Epithelial cell of proximal tubule (primary cell): ENCODE measurements at regions not wholly inside any gene's neighbourhood (a gene's known extent, or its start where the extent isn't known, plus 50 kb on each side); places are given as distances from the start of the nearest gene placed in this dataset.

Source experiments
- DNase-seq: peaks from one replicate; pipeline ENCODE4 v3.0.0-alpha.2; 2011; ENCODE audit warnings: low read depth
- H3K4me3 ChIP-seq: 2 replicates; pipeline ENCODE4 v1.5.1; 2011; ENCODE audit warnings: low read depth, mild to moderate bottlenecking, low read length
- TF ChIP-seq, protein P1 (sequence below): conservative IDR thresholded peaks from 2 replicates; pipeline ENCODE4 v1.5.1; 2012; ENCODE audit warnings: low read depth, mild to moderate bottlenecking, low read length

DNA sequence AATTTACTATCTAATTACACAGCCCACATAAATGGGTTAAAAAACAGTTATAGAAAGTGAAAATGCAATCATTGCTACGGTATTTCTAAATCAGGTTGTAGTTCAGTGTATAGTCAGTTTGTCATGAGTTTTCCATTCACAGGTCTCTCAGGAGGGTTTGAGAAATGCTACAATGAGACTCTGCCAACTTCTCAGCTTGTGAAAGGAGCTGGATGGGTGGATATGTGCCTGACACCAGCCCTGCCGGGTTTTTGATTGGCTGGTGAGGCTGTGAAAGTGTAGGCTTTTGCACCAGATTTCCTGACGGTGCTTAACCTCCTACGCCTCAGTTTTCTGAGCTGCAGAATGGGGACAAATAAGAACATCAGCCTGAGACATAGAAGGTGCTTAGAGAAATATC lies 102.6 kb upstream of the SMIM21 start:
- no peak overlapping the region for H3K4me3 ChIP-seq
- TF ChIP-seq, protein P1, sequence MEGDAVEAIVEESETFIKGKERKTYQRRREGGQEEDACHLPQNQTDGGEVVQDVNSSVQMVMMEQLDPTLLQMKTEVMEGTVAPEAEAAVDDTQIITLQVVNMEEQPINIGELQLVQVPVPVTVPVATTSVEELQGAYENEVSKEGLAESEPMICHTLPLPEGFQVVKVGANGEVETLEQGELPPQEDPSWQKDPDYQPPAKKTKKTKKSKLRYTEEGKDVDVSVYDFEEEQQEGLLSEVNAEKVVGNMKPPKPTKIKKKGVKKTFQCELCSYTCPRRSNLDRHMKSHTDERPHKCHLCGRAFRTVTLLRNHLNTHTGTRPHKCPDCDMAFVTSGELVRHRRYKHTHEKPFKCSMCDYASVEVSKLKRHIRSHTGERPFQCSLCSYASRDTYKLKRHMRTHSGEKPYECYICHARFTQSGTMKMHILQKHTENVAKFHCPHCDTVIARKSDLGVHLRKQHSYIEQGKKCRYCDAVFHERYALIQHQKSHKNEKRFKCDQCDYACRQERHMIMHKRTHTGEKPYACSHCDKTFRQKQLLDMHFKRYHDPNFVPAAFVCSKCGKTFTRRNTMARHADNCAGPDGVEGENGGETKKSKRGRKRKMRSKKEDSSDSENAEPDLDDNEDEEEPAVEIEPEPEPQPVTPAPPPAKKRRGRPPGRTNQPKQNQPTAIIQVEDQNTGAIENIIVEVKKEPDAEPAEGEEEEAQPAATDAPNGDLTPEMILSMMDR = no peak
- no peak for DNase-seq

- TF ChIP-seq, protein P1 = no peak
- no peak for DNase-seq
- H3K4me3 ChIP-seq = no peak overlapping the region
Measured at GRCh38 chr18:75529394-75529793, 101.9 kb upstream of the SMIM21 start.

GRCh38 chr18:75527848-75528685 lies 100.6 kb upstream of the SMIM21 start:
- H3K4me3 ChIP-seq = no peak overlapping the region
- DNase-seq = no peak
- TF ChIP-seq, protein P1 = no peak

DNA sequence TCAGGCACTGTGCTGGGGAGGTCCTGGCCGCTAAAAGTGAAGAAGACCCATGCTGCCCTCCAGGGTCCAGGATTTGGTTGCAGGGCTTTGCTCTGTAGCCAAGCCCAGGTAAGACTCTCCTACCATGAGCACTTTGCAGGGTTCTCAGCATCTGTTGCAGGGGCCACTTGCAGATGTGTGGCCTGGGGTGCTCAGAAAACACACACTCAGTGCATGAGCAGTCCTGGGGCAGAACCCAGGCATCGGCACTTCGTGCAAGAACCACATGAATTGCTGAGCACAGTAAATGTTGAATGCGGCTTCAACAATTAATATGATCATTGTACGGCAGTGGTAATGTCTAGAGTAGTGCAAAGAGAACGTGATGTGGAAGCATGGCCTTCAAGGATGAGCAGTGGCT lies 98.5 kb upstream of the SMIM21 start:
- TF ChIP-seq, protein P1 = no peak
- no peak for DNase-seq
- H3K4me3 ChIP-seq = no peak overlapping the region

DNA sequence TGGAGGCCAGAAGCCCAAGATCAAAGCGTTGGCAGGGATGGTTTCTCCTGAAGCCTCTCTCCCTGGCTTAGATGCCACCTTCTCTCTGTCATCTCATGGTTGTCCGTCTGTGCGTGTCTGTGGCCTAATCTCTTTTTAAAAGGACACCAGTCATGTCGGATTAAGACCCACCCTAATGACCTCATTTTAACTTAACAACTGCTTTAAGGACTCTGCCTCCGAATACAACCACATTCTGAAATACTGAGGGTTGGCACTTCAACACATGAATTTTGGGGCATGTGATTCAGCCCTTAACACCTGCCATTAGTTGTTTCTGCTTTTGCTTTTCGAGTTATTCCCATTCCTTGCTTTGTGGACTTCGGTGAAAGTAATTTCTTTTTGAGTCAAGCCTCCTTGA lies 97.8 kb upstream of the SMIM21 start:
- H3K4me3 ChIP-seq = no peak overlapping the region
- TF ChIP-seq, protein P1 = no peak
- no peak for DNase-seq

- no peak overlapping the region for H3K4me3 ChIP-seq
- DNase-seq = no peak
- TF ChIP-seq, protein P1 = no peak
Measured at GRCh38 chr18:75524841-75525240, 97.3 kb upstream of the SMIM21 start.

GRCh38 chr18:75524181-75524580 lies 96.7 kb upstream of the SMIM21 start:
- H3K4me3 ChIP-seq = no peak overlapping the region
- TF ChIP-seq, protein P1 = no peak
- no peak for DNase-seq
